Thyroid gland (tissue), 4 donors: ENCODE measurements at regions not wholly inside any gene's neighbourhood (a gene's known extent, or its start where the extent isn't known, plus 50 kb on each side); places are given as distances from the start of the nearest gene placed in this dataset.
"Not testable (repeated sequence)": the region's sequence is repeated elsewhere in the genome, so short reads cannot be mapped to it uniquely, and the experiment has no call there.

Experiments
- DNase-seq, 2 donors: peaks; one replicate each; pipeline ENCODE4 v3.0.0-alpha.2; 2019
- H3K27ac ChIP-seq, 3 donors: fragments of 200-600 bp; sonication (generic); 1 replicate in 2 of 3; 2 replicates in 1 of 3; pipeline ENCODE4 v1.5.1; 2016 to 2019; ENCODE audit warnings: mild to moderate bottlenecking in 1 of 3, moderate library complexity in 1 of 3
- H3K27me3 ChIP-seq: fragments of 200-600 bp; sonication (generic); one replicate; pipeline ENCODE4 v1.5.1; 2019
- H3K36me3 ChIP-seq, 2 donors: fragments of 200-600 bp; sonication (generic); one replicate each; pipeline ENCODE4 v1.5.1; 2016 to 2019
- H3K4me1 ChIP-seq, 2 donors: fragments of 200-600 bp; sonication (generic); one replicate each; pipeline ENCODE4 v1.5.1; 2017 to 2019
- H3K4me3 ChIP-seq, 3 donors: fragments of 200-600 bp; sonication (generic); replicated peaks in 1 of 3; 1 replicate in 2 of 3; 2 replicates in 1 of 3; pipeline ENCODE4 v1.5.1; 2016; ENCODE audit warnings: mild to moderate bottlenecking in 1 of 3
- H3K9me3 ChIP-seq: fragments of 200-600 bp; sonication (generic); one replicate; pipeline ENCODE4 v1.5.1; 2017
- CTCF ChIP-seq, 6 experiments: fragments of 200-600 bp in 3 of 6; fragments of 450-650 bp in 3 of 6; sonication (generic) in 3 of 6; IDR thresholded peaks; one replicate each; pipeline ENCODE4 v1.5.1; 2016 to 2019; ENCODE audit warnings: antibody characterized with exemption in 6 of 6, mild to moderate bottlenecking in 2 of 6, inconsistent platforms in 1 of 6, moderate library complexity in 1 of 6
- POLR2A ChIP-seq, 2 donors: fragments of 450-650 bp; IDR thresholded peaks; one replicate each; pipeline ENCODE4 v1.6.1; 2017; ENCODE audit warnings: antibody characterized with exemption in 2 of 2, mild to moderate bottlenecking in 2 of 2, moderate library complexity in 1 of 2
- WGBS, 2 donors: methylation state at CpG; one replicate each; pipeline ENCODE4 v1.1.5; 2017; 5-methylcytosine and 5-hydroxymethylcytosine counted together
- intact Hi-C: fragments of 100-400 bp; cut with DNase I; formaldehyde crosslinking; loops from one replicate; pipeline ENCODE4 v1.15.1; 2023

DNA sequence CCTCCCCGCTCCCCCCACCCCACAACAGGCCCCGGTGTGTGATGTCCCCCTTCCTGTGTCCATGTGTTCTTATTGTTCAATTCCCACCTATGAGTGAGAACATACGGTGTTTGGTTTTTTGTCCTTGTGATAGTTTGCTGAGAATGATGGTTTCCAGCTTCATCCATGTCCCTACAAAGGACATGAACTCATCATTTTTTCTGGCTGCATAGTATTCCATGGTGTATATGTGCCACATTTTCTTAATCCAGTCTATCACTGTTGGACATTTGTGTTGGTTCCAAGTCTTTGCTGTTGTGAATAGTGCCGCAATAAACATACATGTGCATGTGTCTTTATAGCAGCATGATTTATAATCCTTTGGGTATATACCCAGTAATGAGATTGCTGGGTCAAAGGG, 104.3 kb downstream of the MTPN start:
- H3K36me3 ChIP-seq, H3K9me3 ChIP-seq, H3K27ac ChIP-seq, H3K4me3 ChIP-seq, intact Hi-C loops, H3K27me3 ChIP-seq, DNase-seq, H3K4me1 ChIP-seq: not testable (repeated sequence)
- 96 to 99% methylated on average over 4 of the region's 4 CpGs for WGBS, 2 donors

DNA sequence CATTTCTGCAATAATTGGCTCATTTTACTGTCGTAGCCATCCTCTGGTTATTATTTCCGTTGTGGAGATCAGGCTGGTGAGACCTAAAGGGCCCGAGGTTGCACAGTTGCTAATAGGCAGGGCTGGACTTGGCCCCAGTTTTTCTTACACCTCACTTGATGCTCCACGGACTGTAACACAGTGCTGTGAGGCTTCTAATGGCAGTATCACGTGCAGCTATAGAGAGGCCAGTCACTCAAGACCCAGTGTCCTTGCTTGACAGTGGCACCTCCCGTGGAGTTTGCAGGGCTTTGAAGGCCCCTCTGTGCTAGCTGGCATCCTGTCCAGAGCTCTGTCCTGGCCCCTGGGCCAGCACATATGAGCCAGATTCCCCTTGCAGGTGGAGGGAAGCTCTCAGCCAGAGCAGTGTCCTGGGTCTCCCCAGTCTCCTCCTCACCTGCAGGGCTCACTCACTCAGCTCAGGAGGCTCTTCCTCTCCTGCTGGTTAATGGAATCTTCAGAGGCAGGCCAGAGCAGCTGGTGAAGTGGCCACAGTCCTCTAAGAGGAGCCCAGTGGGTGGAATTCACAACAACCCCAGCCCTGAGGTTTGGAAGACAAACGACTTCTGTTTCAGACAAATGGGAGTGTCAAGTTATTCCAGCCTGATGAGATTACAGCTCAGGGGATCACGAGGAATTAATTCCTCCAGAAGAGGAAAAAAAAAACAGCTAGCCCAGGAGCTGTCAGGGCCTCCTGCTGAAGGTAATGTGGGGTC, 114.2 kb upstream of the FAM180A start:
- H3K4me3 ChIP-seq = no peak overlapping the region
- H3K4me1 ChIP-seq = peaks cover 18 to 29% of the 10 kb centered on the region in 2 donors
- peak; percentile 89 to 90 for DNase-seq
- H3K27me3 ChIP-seq = no peaks in the 10 kb centered on the region
- H3K36me3 ChIP-seq = no peaks in the 10 kb centered on the region
- H3K9me3 ChIP-seq = no peaks in the 10 kb centered on the region
- WGBS, 2 donors = 25 to 28% methylated on average over 7 to 8 of the region's 8 CpGs
- H3K27ac ChIP-seq = peak overlapping the region; percentile 84 to 88 (median 84)
- intact Hi-C loops = no loop called here
- TF ChIP-seq POLR2A (IDR thresholded peaks at IDR 0.05) = no peak
- TF ChIP-seq CTCF (IDR thresholded peaks at IDR 0.05) = no peak

DNA sequence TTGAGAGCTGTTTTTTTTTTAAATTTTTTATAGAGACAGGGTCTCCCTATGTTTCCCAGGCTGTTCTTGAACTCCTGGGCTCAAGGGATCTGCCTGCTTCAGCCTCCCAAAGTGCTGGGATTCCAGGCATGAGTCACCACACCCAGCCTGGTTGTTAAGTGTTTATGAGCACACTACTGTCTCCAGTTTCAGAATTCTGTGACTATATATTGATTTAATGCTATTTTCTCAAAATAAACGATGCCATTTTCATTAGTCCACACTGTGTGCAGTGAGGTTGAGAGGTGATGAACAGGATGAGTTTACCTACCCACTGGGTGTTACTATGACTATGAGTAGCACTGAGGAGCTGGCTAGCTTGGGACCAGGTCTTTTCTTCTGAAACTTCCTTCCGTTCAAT, 110.9 kb upstream of the FAM180A start:
- Histone ChIP-seq H3K9me3 (no peaks in the 10 kb centered on the region), H3K4me3 (no peak overlapping the region), H3K36me3 (no peaks in the 10 kb centered on the region), H3K4me1 (peaks cover 32 to 38% of the 10 kb centered on the region in 2 donors), H3K27ac (no peak overlapping the region), H3K27me3 (no peaks in the 10 kb centered on the region)
- TF ChIP-seq POLR2A (IDR thresholded peaks at IDR 0.05) (no peak), CTCF (IDR thresholded peaks at IDR 0.05) (no peak)
- no peak for DNase-seq
- intact Hi-C loops = no loop called here
- 90 to 98% methylated on average over 2 of the region's 2 CpGs for WGBS, 2 donors

DNA sequence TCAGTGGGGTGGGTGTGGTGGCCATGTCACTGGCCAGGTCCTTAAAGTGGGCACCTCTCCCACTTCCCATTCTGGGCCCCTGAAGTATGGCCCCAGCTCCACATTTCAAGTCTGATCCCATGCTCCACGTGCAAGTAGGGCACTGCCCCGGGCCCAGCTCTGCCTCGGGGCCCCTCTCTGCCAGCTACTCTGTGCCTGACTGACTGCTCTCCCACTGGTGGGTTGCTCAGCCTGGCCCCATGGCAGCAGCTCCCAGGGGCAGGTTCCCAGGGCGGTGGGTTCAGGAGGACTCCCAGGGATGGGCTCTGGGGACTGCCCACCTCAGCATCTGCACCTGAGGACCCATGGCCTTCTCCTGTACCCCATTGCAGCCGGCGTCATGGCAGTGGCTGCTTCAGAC, 110.2 kb upstream of the FAM180A start:
- 93 to 100% methylated on average over 5 to 6 of the region's 6 CpGs for WGBS, 2 donors
- intact Hi-C loops = no loop called here

DNA sequence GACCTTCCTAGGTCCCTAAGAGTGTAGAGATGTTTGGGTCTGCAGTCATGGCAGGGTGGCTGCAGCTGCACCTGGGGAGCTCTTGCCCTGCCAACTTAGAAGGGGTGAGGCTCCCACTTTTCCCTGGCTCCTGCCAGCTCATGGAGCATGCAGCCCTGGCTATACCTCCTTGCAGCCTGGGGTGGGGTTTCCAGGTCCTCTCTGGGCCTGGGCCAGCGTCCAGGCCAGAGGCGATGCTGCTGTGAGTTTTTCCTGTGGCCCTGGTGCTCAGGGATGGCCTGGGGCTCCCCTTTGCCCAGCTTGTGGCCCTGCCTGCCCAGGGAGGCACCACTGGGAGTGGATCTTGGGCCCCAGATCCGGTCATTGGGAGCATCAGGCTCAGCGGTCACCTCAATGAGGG, 109.8 kb upstream of the FAM180A start:
- Histone ChIP-seq H3K4me3 (no peak overlapping the region), H3K36me3 (no peaks in the 10 kb centered on the region), H3K9me3 (no peaks in the 10 kb centered on the region), H3K27me3 (no peaks in the 10 kb centered on the region), H3K4me1 (peaks cover 29% of the 10 kb centered on the region in 2 donors), H3K27ac (no peak overlapping the region)
- intact Hi-C loops = no loop called here
- 92% methylated on average over 4 of the region's 4 CpGs; no CpG with 5 or more reads in 1 of the 2 donors for WGBS, 2 donors
- no peak for TF ChIP-seq POLR2A (IDR thresholded peaks at IDR 0.05)
- TF ChIP-seq CTCF (IDR thresholded peaks at IDR 0.05) = no peak
- no peak for DNase-seq

More for the DNA sequence above, 110.2 kb upstream of the FAM180A start:
- DNase-seq = no peak
- Histone ChIP-seq H3K27me3 (no peaks in the 10 kb centered on the region), H3K9me3 (no peaks in the 10 kb centered on the region), H3K27ac (no peak overlapping the region), H3K4me3 (no peak overlapping the region), H3K36me3 (no peaks in the 10 kb centered on the region), H3K4me1 (peaks cover 32 to 34% of the 10 kb centered on the region in 2 donors)
- TF ChIP-seq POLR2A (IDR thresholded peaks at IDR 0.05) = no peak
- TF ChIP-seq CTCF (IDR thresholded peaks at IDR 0.05) = no peak
